Loucy (cell line): ENCODE measurements at regions not wholly inside any gene's neighbourhood (a gene's known extent, or its start where the extent isn't known, plus 50 kb on each side); places are given as distances from the start of the nearest gene placed in this dataset.

Experiments
- CTCF ChIP-seq: fragments of 200-600 bp; sonication (generic); conservative IDR thresholded peaks from 2 replicates; pipeline ENCODE4 v1.5.1; 2014; ENCODE audit warnings: mild to moderate bottlenecking, antibody characterized with exemption, low read length
- EZH2phosphoT487 ChIP-seq: fragments of 200-600 bp; IDR thresholded peaks from 2 replicates; pipeline ENCODE4 v1.6.1; 2018; ENCODE audit warnings: antibody characterized with exemption, mild to moderate bottlenecking, moderate library complexity, borderline replicate concordance

- TF ChIP-seq CTCF (no peak), EZH2phosphoT487 (no peak)
Observed at GRCh38 chr5:6251565-6252102, 126.7 kb downstream of the MED10 start.
